SK-N-SH treated with all-trans-retinoic acid at 6 μM for 48 hours (cell line): ENCODE measurements at regions not wholly inside any gene's neighbourhood (a gene's known extent, or its start where the extent isn't known, plus 50 kb on each side); places are given as distances from the start of the nearest gene placed in this dataset.

Experiments used
- ARNTL ChIP-seq: fragments of 450-650 bp; formaldehyde crosslinking; IDR thresholded peaks from 2 replicates; pipeline ENCODE4 v1.5.0; 2020; ENCODE audit warnings: low read depth, mild to moderate bottlenecking, moderate library complexity, borderline replicate concordance
- BACH2 ChIP-seq: fragments of 250-450 bp; sonication (Bioruptor Pico); IDR thresholded peaks from 2 replicates; pipeline ENCODE4 v1.9.0; 2021; ENCODE audit warnings: mild to moderate bottlenecking, borderline replicate concordance
- ISL1 ChIP-seq: fragments of 250-450 bp; sonication (Bioruptor Pico); IDR thresholded peaks from 2 replicates; pipeline ENCODE4 v2.1.2; 2022; ENCODE audit warnings: mild to moderate bottlenecking, moderate library complexity
- TCF4 ChIP-seq: fragments of 250-450 bp; sonication (Bioruptor Pico); IDR thresholded peaks from 2 replicates; pipeline ENCODE4 v1.8.0; 2021; ENCODE audit warnings: mild to moderate bottlenecking, moderate library complexity, borderline replicate concordance
- TOX ChIP-seq: fragments of 250-450 bp; sonication (Bioruptor Pico); IDR thresholded peaks from 2 replicates; pipeline ENCODE4 v1.8.0; 2021; ENCODE audit warnings: mild to moderate bottlenecking, moderate library complexity, borderline replicate concordance

DNA sequence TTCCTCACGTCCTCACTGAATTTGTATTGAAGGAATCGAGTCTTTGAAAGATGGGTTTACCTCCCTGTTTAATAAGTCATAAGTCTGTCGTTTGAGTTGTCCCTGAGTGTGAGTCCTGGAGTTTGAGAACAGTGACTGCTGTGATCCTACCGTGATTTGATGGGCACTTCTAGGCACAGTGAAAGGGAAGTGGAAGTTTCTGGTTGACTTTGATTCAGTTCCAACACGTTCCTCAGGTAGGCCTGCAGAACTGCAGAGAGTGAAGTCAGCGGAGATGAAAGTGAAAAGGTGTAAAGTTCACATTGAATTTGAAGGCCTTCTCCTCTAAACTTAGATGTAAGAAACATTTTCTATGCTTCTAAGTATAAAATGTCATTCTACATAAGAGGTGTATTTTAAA lies 52.9 kb upstream of the ACKR3 start:
- no peak for TF ChIP-seq TOX (CRISPR knock-in tag)
- TF ChIP-seq ARNTL (CRISPR knock-in tag): no peak
- TF ChIP-seq ISL1 (CRISPR knock-in tag): no peak
- TF ChIP-seq BACH2 (CRISPR knock-in tag): no peak
- no peak for TF ChIP-seq TCF4 (CRISPR knock-in tag)
